ENCODE measurements at regions not wholly inside any gene's neighbourhood (a gene's known extent, or its start where the extent isn't known, plus 50 kb on each side); places are given as distances from the start of the nearest gene placed in this dataset.

DNA sequence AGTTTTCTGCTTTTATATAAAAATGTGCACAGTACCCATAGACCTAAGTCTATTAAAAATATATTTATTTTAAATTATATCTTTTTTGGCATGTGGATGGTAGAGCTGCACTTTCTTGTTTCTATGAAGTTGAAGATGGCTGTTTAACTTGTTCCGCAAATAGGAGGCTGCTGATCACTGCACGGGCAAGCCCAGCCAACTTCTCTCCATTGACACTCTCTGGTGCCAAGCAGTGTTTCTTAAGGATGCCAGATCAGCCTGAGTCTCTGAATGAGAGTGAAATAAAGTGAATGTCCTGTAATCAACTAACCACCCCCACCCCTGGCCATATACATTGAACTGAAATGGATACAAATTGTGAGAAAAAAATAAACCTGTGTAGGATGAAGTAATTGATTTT, 202.9 kb upstream of the KLHL1 start:
- H3K27me3 ChIP-seq (ENCODE audit: control insufficient read depth in 5 of 5, insufficient read depth in 4 of 5, low read length in 5 of 5), result no peaks in the 10 kb centered on the region
- H3K36me3 ChIP-seq (ENCODE audit: control insufficient read depth in 5 of 5, insufficient read depth in 5 of 5, low read length in 5 of 5), result no peaks in the 10 kb centered on the region
- no peak overlapping the region for H3K9ac ChIP-seq (ENCODE audit: low read length in 5 of 5)
- H3K27ac ChIP-seq (ENCODE audit: low read depth, low read length), result no peak overlapping the region
- H3K4me1 ChIP-seq (ENCODE audit: control insufficient read depth in 5 of 5, insufficient read depth in 5 of 5, low read length in 5 of 5), result no peaks in the 10 kb centered on the region
- no peaks in the 10 kb centered on the region for H3K9me3 ChIP-seq (ENCODE audit: control insufficient read depth in 5 of 5, low read length in 5 of 5)
- H3K4me3 ChIP-seq (ENCODE audit: low read depth in 1 of 5, low read length in 5 of 5), result no peak overlapping the region

DNA sequence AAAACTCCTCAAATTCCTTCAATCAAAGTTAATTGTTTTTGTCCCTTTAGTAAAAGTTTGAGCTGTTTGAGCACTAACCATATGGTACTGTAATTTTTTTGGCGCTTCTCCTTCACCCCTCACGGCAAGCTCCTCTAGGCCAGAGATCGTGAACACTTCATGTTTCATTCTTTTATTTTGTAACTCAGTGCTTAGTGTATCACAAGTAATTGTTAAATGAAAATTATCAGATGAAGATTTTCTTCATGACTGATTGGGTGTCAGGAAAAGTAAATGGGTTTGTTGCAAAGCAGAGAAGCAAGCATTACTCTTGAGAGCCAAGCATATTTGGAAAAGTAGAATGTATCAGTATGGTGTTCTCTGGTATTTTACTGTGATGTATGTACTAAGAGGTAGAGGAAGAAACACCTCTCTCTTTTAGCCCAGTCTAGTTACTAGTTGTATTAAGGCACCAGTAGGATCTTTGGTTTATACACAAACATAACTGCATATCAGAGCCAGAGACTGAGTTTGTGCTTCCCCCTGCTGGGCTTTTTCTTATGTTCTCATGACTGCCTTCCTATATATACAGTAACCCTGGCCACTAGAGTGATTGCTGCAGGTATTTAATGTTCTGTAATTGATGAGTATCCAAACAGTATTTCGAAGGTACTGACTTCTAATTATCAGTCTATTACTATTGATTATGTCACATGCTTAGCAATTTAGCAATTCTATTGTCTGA, 202.3 kb upstream of the KLHL1 start:
- Histone ChIP-seq H3K27me3 (ENCODE audit: control insufficient read depth in 5 of 5, insufficient read depth in 4 of 5, low read length in 5 of 5) (no peaks in the 10 kb centered on the region), H3K4me1 (ENCODE audit: control insufficient read depth in 5 of 5, insufficient read depth in 5 of 5, low read length in 5 of 5) (no peaks in the 10 kb centered on the region), H3K36me3 (ENCODE audit: control insufficient read depth in 5 of 5, insufficient read depth in 5 of 5, low read length in 5 of 5) (no peaks in the 10 kb centered on the region), H3K9ac (ENCODE audit: low read length in 5 of 5) (no peak overlapping the region), H3K9me3 (ENCODE audit: control insufficient read depth in 5 of 5, low read length in 5 of 5) (peaks cover 0 to 2% (median 0%) of the 10 kb centered on the region in 5 donors), H3K27ac (ENCODE audit: low read depth, low read length) (no peak overlapping the region), H3K4me3 (ENCODE audit: low read depth in 1 of 5, low read length in 5 of 5) (no peak overlapping the region)

DNA sequence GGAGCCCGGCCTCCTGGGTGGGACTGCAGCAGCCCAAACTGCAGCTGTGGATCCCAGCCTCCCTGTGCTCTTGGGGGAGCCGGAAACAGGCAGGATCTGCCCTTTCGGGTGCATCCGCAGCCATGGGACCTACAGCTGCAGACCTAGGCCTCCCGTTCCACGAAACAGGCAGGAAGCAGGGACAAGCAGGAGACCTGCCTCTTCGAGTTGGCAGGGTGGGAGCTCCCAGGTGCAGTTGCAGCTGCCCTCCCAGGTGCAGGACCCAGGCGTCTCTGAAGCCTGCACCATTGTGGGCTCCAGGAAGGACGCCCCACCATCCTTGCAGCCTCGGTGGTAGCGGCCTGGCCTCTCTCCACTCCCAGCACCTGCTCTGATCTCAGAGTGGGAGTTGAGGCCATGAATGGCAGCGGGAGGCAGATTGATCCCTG, 189.0 kb upstream of the KLHL1 start:
- Histone ChIP-seq H3K4me1 (ENCODE audit: control insufficient read depth in 5 of 5, insufficient read depth in 5 of 5, low read length in 5 of 5) (no peaks in the 10 kb centered on the region), H3K27me3 (ENCODE audit: control insufficient read depth in 5 of 5, insufficient read depth in 4 of 5, low read length in 5 of 5) (no peaks in the 10 kb centered on the region), H3K9me3 (ENCODE audit: control insufficient read depth in 5 of 5, low read length in 5 of 5) (peaks cover 0 to 6% (median 5%) of the 10 kb centered on the region in 5 donors), H3K36me3 (ENCODE audit: control insufficient read depth in 5 of 5, insufficient read depth in 5 of 5, low read length in 5 of 5) (no peaks in the 10 kb centered on the region), H3K4me3 (ENCODE audit: low read depth in 1 of 5, low read length in 5 of 5) (no peak overlapping the region), H3K9ac (ENCODE audit: low read length in 5 of 5) (no peak overlapping the region), H3K27ac (ENCODE audit: low read depth, low read length) (no peak overlapping the region)

DNA sequence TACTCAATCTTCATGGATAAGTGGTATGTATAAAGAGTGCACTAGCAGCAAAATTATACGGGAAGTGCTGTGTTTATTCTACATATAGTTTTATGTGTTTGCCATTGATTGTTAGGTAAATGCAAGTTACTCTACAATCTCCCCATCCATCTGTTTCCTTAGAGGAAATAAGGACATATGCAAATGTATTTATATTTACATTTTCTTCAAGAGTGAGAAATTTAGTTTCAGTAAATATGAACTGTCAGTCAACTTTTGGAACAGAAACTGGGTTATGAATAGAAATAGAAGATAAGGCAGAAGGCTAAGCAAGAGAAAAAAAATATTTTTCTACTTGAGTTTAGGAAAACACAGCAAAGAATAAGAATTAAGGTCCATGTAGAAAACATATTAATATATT, 176.1 kb upstream of the KLHL1 start:
- H3K27ac ChIP-seq (ENCODE audit: low read depth, low read length), result no peak overlapping the region
- H3K4me1 ChIP-seq (ENCODE audit: control insufficient read depth in 5 of 5, insufficient read depth in 5 of 5, low read length in 5 of 5), result no peaks in the 10 kb centered on the region
- no peaks in the 10 kb centered on the region for H3K9me3 ChIP-seq (ENCODE audit: control insufficient read depth in 5 of 5, low read length in 5 of 5)
- H3K9ac ChIP-seq (ENCODE audit: low read length in 5 of 5), result no peak overlapping the region
- H3K27me3 ChIP-seq (ENCODE audit: control insufficient read depth in 5 of 5, insufficient read depth in 4 of 5, low read length in 5 of 5), result no peaks in the 10 kb centered on the region
- H3K36me3 ChIP-seq (ENCODE audit: control insufficient read depth in 5 of 5, insufficient read depth in 5 of 5, low read length in 5 of 5), result no peaks in the 10 kb centered on the region
- H3K4me3 ChIP-seq (ENCODE audit: low read depth in 1 of 5, low read length in 5 of 5), result no peak overlapping the region

DNA sequence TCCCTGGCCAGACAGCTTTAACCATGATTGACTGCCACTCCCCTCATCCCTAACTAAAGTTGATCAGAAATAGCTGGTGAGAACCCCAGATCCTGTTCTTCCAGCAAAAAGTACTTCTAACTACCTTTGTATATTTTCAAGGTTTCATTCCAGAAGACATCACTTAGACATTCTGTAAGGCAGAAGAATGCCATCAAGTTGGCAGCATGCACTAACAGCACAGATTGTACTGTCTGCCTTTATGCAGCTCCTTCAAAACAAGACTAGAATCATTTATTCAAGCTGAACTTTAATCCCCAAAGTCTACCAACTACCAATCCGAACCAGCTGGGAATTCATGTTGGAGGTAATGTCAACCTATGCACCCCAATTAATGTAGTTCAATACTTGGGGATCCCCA, 167.6 kb upstream of the KLHL1 start:
- H3K4me1 ChIP-seq (ENCODE audit: control insufficient read depth in 5 of 5, insufficient read depth in 5 of 5, low read length in 5 of 5), result no peaks in the 10 kb centered on the region
- no peaks in the 10 kb centered on the region for H3K27me3 ChIP-seq (ENCODE audit: control insufficient read depth in 5 of 5, insufficient read depth in 4 of 5, low read length in 5 of 5)
- no peaks in the 10 kb centered on the region for H3K36me3 ChIP-seq (ENCODE audit: control insufficient read depth in 5 of 5, insufficient read depth in 5 of 5, low read length in 5 of 5)
- H3K4me3 ChIP-seq (ENCODE audit: low read depth in 1 of 5, low read length in 5 of 5), result no peak overlapping the region
- no peaks in the 10 kb centered on the region for H3K9me3 ChIP-seq (ENCODE audit: control insufficient read depth in 5 of 5, low read length in 5 of 5)
- no peak overlapping the region for H3K9ac ChIP-seq (ENCODE audit: low read length in 5 of 5)
- H3K27ac ChIP-seq (ENCODE audit: low read depth, low read length), result no peak overlapping the region

DNA sequence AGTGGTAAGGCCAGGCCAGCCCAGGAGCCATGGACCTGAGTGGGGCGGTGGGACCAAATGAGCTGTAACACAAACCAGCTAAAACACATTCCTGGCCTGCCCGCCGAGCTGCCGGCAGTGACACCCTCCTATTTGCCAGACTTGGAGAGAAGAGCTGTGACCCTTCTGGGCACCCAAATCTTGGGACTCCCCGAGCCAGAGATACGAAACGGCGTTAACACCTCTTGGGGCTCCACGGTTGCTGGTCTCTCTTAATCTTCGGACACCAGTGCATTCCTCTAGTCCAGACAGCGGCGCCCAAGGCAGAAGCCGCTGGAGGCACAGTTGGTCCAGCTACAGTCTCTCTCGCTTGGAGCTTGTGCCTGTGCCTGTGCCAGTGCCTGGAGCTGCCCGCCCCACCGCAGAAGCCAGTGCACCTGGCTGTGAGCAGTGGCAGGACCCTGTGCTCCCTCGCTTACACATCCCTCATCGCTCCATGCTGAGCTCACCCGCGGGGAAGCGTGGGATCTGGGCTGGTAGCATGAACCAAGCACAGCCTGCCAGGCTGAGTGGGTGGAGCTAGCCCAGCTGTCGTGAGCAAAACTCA, 147.2 kb upstream of the KLHL1 start:
- Histone ChIP-seq H3K9me3 (ENCODE audit: control insufficient read depth in 5 of 5, low read length in 5 of 5) (peaks cover 0 to 3% (median 0%) of the 10 kb centered on the region in 5 donors), H3K9ac (ENCODE audit: low read length in 5 of 5) (no peak overlapping the region), H3K27me3 (ENCODE audit: control insufficient read depth in 5 of 5, insufficient read depth in 4 of 5, low read length in 5 of 5) (no peaks in the 10 kb centered on the region), H3K27ac (ENCODE audit: low read depth, low read length) (no peak overlapping the region), H3K36me3 (ENCODE audit: control insufficient read depth in 5 of 5, insufficient read depth in 5 of 5, low read length in 5 of 5) (no peaks in the 10 kb centered on the region), H3K4me3 (ENCODE audit: low read depth in 1 of 5, low read length in 5 of 5) (no peak overlapping the region), H3K4me1 (ENCODE audit: control insufficient read depth in 5 of 5, insufficient read depth in 5 of 5, low read length in 5 of 5) (no peaks in the 10 kb centered on the region)

DNA sequence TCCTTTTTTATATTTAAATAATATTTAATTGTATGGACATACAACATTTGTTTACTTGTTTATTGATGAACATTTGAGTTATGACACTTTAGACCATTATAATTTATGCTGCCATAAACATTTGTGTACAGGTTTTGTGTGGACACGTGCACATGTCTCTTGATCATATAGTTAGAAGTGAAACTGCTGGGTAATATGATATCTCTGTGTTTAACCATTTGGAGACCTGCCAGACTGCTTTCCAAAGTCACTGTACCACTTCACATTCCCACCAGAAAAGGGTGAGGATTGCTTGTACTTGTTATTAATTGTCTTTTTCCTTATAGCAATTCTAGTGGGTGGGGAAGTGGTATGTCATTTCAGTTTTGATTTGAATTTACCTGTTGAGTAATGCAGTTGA, 145.6 kb upstream of the KLHL1 start:
- Histone ChIP-seq H3K9ac (ENCODE audit: low read length in 5 of 5) (no peak overlapping the region), H3K27ac (ENCODE audit: low read depth, low read length) (no peak overlapping the region), H3K4me3 (ENCODE audit: low read depth in 1 of 5, low read length in 5 of 5) (no peak overlapping the region), H3K36me3 (ENCODE audit: control insufficient read depth in 5 of 5, insufficient read depth in 5 of 5, low read length in 5 of 5) (no peaks in the 10 kb centered on the region), H3K9me3 (ENCODE audit: control insufficient read depth in 5 of 5, low read length in 5 of 5) (peaks cover 0 to 5% (median 3%) of the 10 kb centered on the region in 5 donors), H3K4me1 (ENCODE audit: control insufficient read depth in 5 of 5, insufficient read depth in 5 of 5, low read length in 5 of 5) (no peaks in the 10 kb centered on the region), H3K27me3 (ENCODE audit: control insufficient read depth in 5 of 5, insufficient read depth in 4 of 5, low read length in 5 of 5) (no peaks in the 10 kb centered on the region)

DNA sequence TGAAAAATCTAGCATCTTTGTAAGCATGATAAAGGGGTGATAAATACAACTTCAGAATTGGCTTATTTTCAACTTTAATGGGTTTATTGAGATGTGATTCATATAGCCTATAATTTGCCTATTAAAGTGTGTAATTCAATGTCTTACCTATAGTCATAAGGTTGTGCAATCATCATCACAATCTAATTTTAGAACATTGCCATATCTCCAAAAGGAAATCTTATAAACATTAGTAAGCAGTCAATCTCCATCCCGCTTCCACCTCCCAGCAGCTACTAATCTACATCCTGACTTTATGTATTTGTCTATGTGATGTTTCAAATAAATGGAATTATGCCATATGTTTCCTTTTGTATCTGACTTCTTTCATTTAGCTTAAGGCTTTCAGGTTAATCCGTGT, 145.2 kb upstream of the KLHL1 start:
- no peaks in the 10 kb centered on the region for H3K36me3 ChIP-seq (ENCODE audit: control insufficient read depth in 5 of 5, insufficient read depth in 5 of 5, low read length in 5 of 5)
- no peak overlapping the region for H3K9ac ChIP-seq (ENCODE audit: low read length in 5 of 5)
- H3K4me3 ChIP-seq (ENCODE audit: low read depth in 1 of 5, low read length in 5 of 5), result no peak overlapping the region
- H3K27ac ChIP-seq (ENCODE audit: low read depth, low read length), result no peak overlapping the region
- peaks cover 0 to 5% (median 3%) of the 10 kb centered on the region in 5 donors for H3K9me3 ChIP-seq (ENCODE audit: control insufficient read depth in 5 of 5, low read length in 5 of 5)
- no peaks in the 10 kb centered on the region for H3K4me1 ChIP-seq (ENCODE audit: control insufficient read depth in 5 of 5, insufficient read depth in 5 of 5, low read length in 5 of 5)
- H3K27me3 ChIP-seq (ENCODE audit: control insufficient read depth in 5 of 5, insufficient read depth in 4 of 5, low read length in 5 of 5), result no peaks in the 10 kb centered on the region

DNA sequence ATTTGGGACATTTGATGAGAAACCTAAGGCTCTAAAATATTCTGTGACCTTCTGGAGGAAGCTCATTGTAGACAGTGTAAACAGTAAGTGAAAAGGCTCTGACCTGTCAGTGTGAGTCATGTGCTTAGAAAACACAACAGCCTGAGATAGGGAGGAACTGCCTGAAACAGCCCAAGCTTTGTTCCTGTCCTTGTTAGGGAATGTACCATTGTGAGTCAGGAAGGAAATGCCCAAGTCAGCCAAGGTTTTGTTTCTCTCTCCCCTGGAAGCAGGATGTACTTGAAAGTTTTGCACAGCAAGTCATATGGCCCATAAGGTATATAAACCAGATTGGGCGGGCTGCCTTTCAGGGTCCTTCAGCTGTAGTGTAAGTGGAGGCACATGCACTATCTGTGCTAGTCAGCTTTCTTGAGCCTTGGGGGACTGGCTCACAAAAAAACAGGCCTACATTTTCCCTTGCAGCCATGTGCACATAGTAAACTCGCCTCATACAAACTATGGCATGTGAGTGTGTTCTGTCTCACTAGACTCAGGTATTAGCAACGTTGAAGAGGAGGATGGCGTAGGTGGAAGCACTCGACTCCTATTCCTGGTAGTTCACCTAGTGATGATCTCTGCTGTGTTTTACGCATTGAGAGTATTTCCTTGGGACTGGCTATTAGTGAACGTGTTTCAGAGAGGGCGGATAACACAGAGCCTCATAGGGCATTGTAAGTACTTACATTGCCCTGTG, 141.2 kb upstream of the KLHL1 start:
- no peaks in the 10 kb centered on the region for H3K4me1 ChIP-seq (ENCODE audit: control insufficient read depth in 5 of 5, insufficient read depth in 5 of 5, low read length in 5 of 5)
- H3K4me3 ChIP-seq (ENCODE audit: low read depth in 1 of 5, low read length in 5 of 5), result no peak overlapping the region
- no peaks in the 10 kb centered on the region for H3K27me3 ChIP-seq (ENCODE audit: control insufficient read depth in 5 of 5, insufficient read depth in 4 of 5, low read length in 5 of 5)
- no peak overlapping the region for H3K9ac ChIP-seq (ENCODE audit: low read length in 5 of 5)
- H3K9me3 ChIP-seq (ENCODE audit: control insufficient read depth in 5 of 5, low read length in 5 of 5), result peaks cover 0 to 5% (median 0%) of the 10 kb centered on the region in 5 donors
- H3K36me3 ChIP-seq (ENCODE audit: control insufficient read depth in 5 of 5, insufficient read depth in 5 of 5, low read length in 5 of 5), result no peaks in the 10 kb centered on the region
- no peak overlapping the region for H3K27ac ChIP-seq (ENCODE audit: low read depth, low read length)

DNA sequence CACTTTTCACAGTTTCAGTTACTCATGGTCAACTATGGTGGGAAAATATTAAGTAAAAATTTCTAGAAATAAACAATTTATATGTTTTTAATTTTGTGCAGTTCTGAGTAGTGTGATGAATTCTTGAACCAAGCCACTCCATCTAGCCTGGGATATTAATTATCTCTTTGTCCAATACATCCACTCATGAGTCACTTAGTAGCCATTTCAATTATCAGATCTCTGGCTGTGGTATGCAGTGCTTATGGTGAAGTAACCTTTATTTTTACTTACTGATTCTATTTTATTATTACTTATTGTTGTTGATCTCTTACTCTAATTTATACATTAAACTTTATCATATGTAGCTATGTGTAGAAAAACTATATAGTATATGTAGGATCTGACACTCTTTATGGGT, 128.9 kb upstream of the KLHL1 start:
- peaks cover 0 to 10% (median 8%) of the 10 kb centered on the region in 5 donors for H3K9me3 ChIP-seq (ENCODE audit: control insufficient read depth in 5 of 5, low read length in 5 of 5)
- no peak overlapping the region for H3K27ac ChIP-seq (ENCODE audit: low read depth, low read length)
- H3K36me3 ChIP-seq (ENCODE audit: control insufficient read depth in 5 of 5, insufficient read depth in 5 of 5, low read length in 5 of 5), result no peaks in the 10 kb centered on the region
- H3K4me3 ChIP-seq (ENCODE audit: low read depth in 1 of 5, low read length in 5 of 5), result no peak overlapping the region
- H3K4me1 ChIP-seq (ENCODE audit: control insufficient read depth in 5 of 5, insufficient read depth in 5 of 5, low read length in 5 of 5), result no peaks in the 10 kb centered on the region
- no peak overlapping the region for H3K9ac ChIP-seq (ENCODE audit: low read length in 5 of 5)
- no peaks in the 10 kb centered on the region for H3K27me3 ChIP-seq (ENCODE audit: control insufficient read depth in 5 of 5, insufficient read depth in 4 of 5, low read length in 5 of 5)

Data from subcutaneous abdominal adipose tissue (tissue), 5 donors.